Breast epithelium (tissue), 3 donors: ENCODE measurements at regions not wholly inside any gene's neighbourhood (a gene's known extent, or its start where the extent isn't known, plus 50 kb on each side); places are given as distances from the start of the nearest gene placed in this dataset.

Experiments
- CTCF ChIP-seq, 3 donors: fragments of 450-650 bp; IDR thresholded peaks; one replicate each; pipeline ENCODE4 v1.5.1; 2016 to 2017; ENCODE audit warnings: antibody characterized with exemption in 3 of 3, mild to moderate bottlenecking in 3 of 3, moderate library complexity in 3 of 3
- POLR2A ChIP-seq: fragments of 450-650 bp; IDR thresholded peaks from one replicate; pipeline ENCODE4 v1.6.1; 2016; ENCODE audit warnings: antibody characterized with exemption, mild to moderate bottlenecking, moderate library complexity
- POLR2AphosphoS5 ChIP-seq, 3 donors: sonication (generic); formaldehyde crosslinking; IDR thresholded peaks; one replicate each; pipeline ENCODE4 v1.6.1; 2017; ENCODE audit warnings: antibody characterized with exemption in 3 of 3

- TF ChIP-seq POLR2A (no peak), CTCF (IDR thresholded peaks at IDR 0.05) (no peak), POLR2AphosphoS5 (IDR thresholded peaks at IDR 0.05) (no peak)
These were observed 1082.3 kb upstream of the GJE1 start for GRCh38 chr6:141050471-141050870.
